Pulmonary artery endothelial cell (primary cell): ENCODE measurements at regions not wholly inside any gene's neighbourhood (a gene's known extent, or its start where the extent isn't known, plus 50 kb on each side); places are given as distances from the start of the nearest gene placed in this dataset.

ENCODE experiments used
- DNase-seq: peaks from one replicate; pipeline ENCODE4 v3.0.0-alpha.2; 2011; ENCODE audit warnings: low read depth, low spot score

GRCh38 chr22:22094514-22094913 lies 111.9 kb upstream of the TOP3B start:
- DNase-seq: no peak

GRCh38 chr22:22093743-22094142 lies 111.2 kb upstream of the TOP3B start:
- DNase-seq: no peak

GRCh38 chr22:22092974-22093373 lies 110.4 kb upstream of the TOP3B start:
- no peak for DNase-seq

- no peak for DNase-seq
Observed at GRCh38 chr22:22092101-22092500, 109.5 kb upstream of the TOP3B start.

- no peak for DNase-seq
Observed at GRCh38 chr22:22091400-22091878, 108.9 kb upstream of the TOP3B start.

GRCh38 chr22:22090650-22091399 lies 108.2 kb upstream of the TOP3B start:
- DNase-seq: no peak

- no peak for DNase-seq
Observed at GRCh38 chr22:22089459-22090308, 107.1 kb upstream of the TOP3B start.

GRCh38 chr22:22088658-22089458 lies 106.3 kb upstream of the TOP3B start:
- no peak for DNase-seq

- no peak for DNase-seq
Observed at GRCh38 chr22:22087854-22088657, 105.5 kb upstream of the TOP3B start.

- DNase-seq: no peak
Observed at GRCh38 chr22:22086501-22087158, 104.0 kb upstream of the TOP3B start.

GRCh38 chr22:22085702-22086500 lies 103.3 kb upstream of the TOP3B start:
- no peak for DNase-seq

GRCh38 chr22:22084089-22084711 lies 101.6 kb upstream of the TOP3B start:
- DNase-seq: no peak

GRCh38 chr22:22082960-22083359 lies 100.4 kb upstream of the TOP3B start:
- no peak for DNase-seq

- no peak for DNase-seq
Observed at GRCh38 chr22:22082229-22082835, 99.7 kb upstream of the TOP3B start.

- no peak for DNase-seq
Observed at GRCh38 chr22:22080270-22080669, 97.7 kb upstream of the TOP3B start.

GRCh38 chr22:22079404-22080148 lies 97.0 kb upstream of the TOP3B start:
- no peak for DNase-seq

- no peak for DNase-seq
Observed at GRCh38 chr22:22078329-22078728, 95.7 kb upstream of the TOP3B start.
